Progenitor cell of endocrine pancreas (in vitro differentiated cells): ENCODE measurements at regions not wholly inside any gene's neighbourhood (a gene's known extent, or its start where the extent isn't known, plus 50 kb on each side); places are given as distances from the start of the nearest gene placed in this dataset.

Source experiments
- DNase-seq: peaks from one replicate; pipeline ENCODE4 v3.0.0; 2021; ENCODE audit warnings: low spot score; ENCODE audit not compliant: unreplicated experiment
- H3K27ac Mint-ChIP-seq: 2 replicates; pipeline ENCODE4 v1.8.0; 2021; ENCODE audit warnings: mild to moderate bottlenecking, moderate library complexity, mixed read lengths
- H3K27me3 Mint-ChIP-seq: 2 replicates; pipeline ENCODE4 v1.8.0; 2021; ENCODE audit warnings: mixed read lengths
- H3K36me3 Mint-ChIP-seq: 2 replicates; pipeline ENCODE4 v1.8.0; 2022; ENCODE audit warnings: mixed read lengths; ENCODE audit not compliant: insufficient read depth
- H3K4me1 Mint-ChIP-seq: 2 replicates; pipeline ENCODE4 v1.8.0; 2021; ENCODE audit warnings: low read depth, mixed read lengths
- H3K4me3 Mint-ChIP-seq: 2 replicates; pipeline ENCODE4 v1.8.0; 2021; ENCODE audit warnings: low read depth, mild to moderate bottlenecking, moderate library complexity, mixed read lengths
- H3K9me3 Mint-ChIP-seq: 2 replicates; pipeline ENCODE4 v1.8.0; 2021; ENCODE audit warnings: low read depth, mixed read lengths
- CTCF ChIP-seq: fragments of 200-600 bp; sonication (generic); IDR thresholded peaks from one replicate; pipeline ENCODE4 v1.5.0; 2021; ENCODE audit warnings: antibody characterized with exemption, mild to moderate bottlenecking; ENCODE audit not compliant: unreplicated experiment

- H3K27ac Mint-ChIP-seq = no peak overlapping the region
- no peaks in the 10 kb centered on the region for H3K9me3 Mint-ChIP-seq
- no peak for DNase-seq
- peaks cover 10% of the 10 kb centered on the region for H3K4me1 Mint-ChIP-seq
- H3K4me3 Mint-ChIP-seq = no peak overlapping the region
- H3K36me3 Mint-ChIP-seq = no peaks in the 10 kb centered on the region
- H3K27me3 Mint-ChIP-seq = peaks cover 2% of the 10 kb centered on the region
- TF ChIP-seq CTCF = no peak
Measured at GRCh38 chr1:70537788-70538187, 126.7 kb downstream of the CTH start.

- peaks cover 23% of the 10 kb centered on the region for H3K4me1 Mint-ChIP-seq
- H3K9me3 Mint-ChIP-seq = no peaks in the 10 kb centered on the region
- no peak for TF ChIP-seq CTCF
- H3K36me3 Mint-ChIP-seq = no peaks in the 10 kb centered on the region
- no peak overlapping the region for H3K27ac Mint-ChIP-seq
- no peak for DNase-seq
- H3K27me3 Mint-ChIP-seq = no peaks in the 10 kb centered on the region
- H3K4me3 Mint-ChIP-seq = no peak overlapping the region
Measured at GRCh38 chr1:70542030-70542429, 131.0 kb downstream of the CTH start.

GRCh38 chr1:70542856-70543255, 131.8 kb downstream of the CTH start:
- no peaks in the 10 kb centered on the region for H3K27me3 Mint-ChIP-seq
- no peaks in the 10 kb centered on the region for H3K9me3 Mint-ChIP-seq
- peaks cover 23% of the 10 kb centered on the region for H3K4me1 Mint-ChIP-seq
- H3K4me3 Mint-ChIP-seq = no peak overlapping the region
- TF ChIP-seq CTCF = no peak
- no peak overlapping the region for H3K27ac Mint-ChIP-seq
- DNase-seq = no peak
- no peaks in the 10 kb centered on the region for H3K36me3 Mint-ChIP-seq

DNA sequence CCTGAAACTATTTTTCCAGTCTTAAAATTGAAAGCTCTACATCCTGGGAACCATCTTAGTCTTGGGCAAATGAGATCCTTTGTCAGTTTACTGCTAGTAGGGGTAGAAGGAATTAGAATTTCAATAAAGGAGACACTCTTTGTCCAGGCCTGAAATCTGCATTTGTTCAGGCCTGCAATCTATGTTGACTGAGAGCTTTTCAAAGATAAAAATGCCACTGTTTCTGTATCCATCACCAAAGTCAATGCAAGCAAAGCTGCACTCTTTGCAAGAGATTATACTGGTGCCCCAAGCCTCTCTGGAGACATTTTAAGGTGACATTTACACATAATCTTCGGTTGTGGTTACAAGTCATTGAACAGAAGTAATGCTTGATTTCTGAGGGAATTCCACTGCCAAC, 135.7 kb downstream of the CTH start:
- no peak for DNase-seq
- peaks cover 18% of the 10 kb centered on the region for H3K4me1 Mint-ChIP-seq
- TF ChIP-seq CTCF = no peak
- H3K4me3 Mint-ChIP-seq = no peak overlapping the region
- no peaks in the 10 kb centered on the region for H3K36me3 Mint-ChIP-seq
- no peak overlapping the region for H3K27ac Mint-ChIP-seq
- no peaks in the 10 kb centered on the region for H3K27me3 Mint-ChIP-seq
- H3K9me3 Mint-ChIP-seq = peaks cover 9% of the 10 kb centered on the region

DNA sequence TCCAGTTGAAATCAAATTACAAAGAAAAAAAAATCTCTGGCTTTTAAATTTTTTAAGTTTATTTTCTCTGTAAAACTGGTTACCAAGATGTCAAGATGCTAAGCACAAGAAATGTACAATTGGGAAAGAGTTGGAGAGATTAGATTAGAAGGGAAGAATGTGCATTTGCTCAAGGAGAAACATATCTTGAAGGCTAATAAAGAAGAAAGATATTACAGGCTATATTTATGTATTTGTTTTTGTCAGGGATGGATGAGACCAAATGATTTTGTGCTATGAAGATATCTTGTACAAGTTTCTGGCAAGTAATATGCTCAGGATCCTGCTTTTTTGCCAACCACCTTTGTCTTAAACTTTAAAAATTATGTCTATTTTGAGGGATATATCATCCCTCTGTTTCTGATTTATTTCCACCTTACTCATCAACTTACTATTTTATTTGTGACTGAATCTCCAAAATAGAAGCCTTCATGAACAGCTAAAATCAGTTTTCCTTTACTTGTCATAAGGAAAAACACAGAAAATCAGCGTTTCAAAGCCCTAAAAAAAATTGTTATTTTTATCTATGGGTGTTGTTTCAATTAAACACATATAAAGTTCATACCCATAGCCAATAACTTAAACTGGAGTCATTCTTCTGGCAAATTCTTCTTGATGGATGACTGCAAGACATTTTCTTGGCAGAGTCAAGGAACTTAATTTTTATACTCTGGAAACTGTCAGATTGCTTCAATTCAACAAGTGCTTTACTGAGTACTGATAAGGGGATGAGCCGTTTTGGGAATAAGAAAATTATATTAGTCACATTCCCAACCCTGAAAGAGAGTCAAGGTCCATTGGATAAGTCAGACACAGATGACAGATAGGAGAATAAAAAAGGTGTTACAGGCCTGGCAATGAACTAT, 141.8 kb downstream of the CTH start:
- H3K27me3 Mint-ChIP-seq = peaks cover 15% of the 10 kb centered on the region
- no peaks in the 10 kb centered on the region for H3K36me3 Mint-ChIP-seq
- no peak overlapping the region for H3K4me3 Mint-ChIP-seq
- TF ChIP-seq CTCF = no peak
- peaks cover 9% of the 10 kb centered on the region for H3K9me3 Mint-ChIP-seq
- no peak for DNase-seq
- H3K27ac Mint-ChIP-seq = no peak overlapping the region
- H3K4me1 Mint-ChIP-seq = peaks cover 5% of the 10 kb centered on the region
